Left renal cortex interstitium (tissue), 4 donors: ENCODE measurements at regions not wholly inside any gene's neighbourhood (a gene's known extent, or its start where the extent isn't known, plus 50 kb on each side); places are given as distances from the start of the nearest gene placed in this dataset.
"Not testable (repeated sequence)": the region's sequence is repeated elsewhere in the genome, so short reads cannot be mapped to it uniquely, and the experiment has no call there.

Source experiments
- DNase-seq, 4 donors: peaks; one replicate each; pipeline ENCODE4 v3.0.0-alpha.2; 2013; ENCODE audit warnings: low read depth in 4 of 4, low spot score in 2 of 4, missing footprints in 1 of 4

- DNase-seq, result not testable (repeated sequence)
These were observed 190.3 kb downstream of the RAB11FIP2 start for GRCh38 chr10:117856426-117856825.

DNA sequence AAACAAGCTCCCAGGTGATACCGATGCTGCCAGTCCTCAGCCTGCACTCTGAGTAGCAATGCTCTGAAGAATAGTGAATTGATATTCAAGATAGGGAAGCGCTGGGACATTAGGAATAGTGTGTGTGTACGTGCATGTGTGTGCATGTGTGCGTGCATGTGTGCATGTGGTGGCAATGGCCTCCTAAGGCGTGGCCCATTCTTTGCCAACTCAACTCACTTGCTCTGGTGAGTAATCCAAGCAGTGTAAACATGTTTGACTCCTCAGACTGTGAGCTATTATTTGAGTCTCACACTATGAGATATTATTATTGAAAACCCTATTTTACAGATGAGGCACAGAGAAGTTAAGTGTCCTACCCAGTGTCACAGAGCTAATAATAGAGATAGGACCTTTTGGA lies 186.6 kb downstream of the RAB11FIP2 start:
- DNase-seq, result no peak

- DNase-seq, result no peak
These were observed 185.9 kb downstream of the RAB11FIP2 start for GRCh38 chr10:117860823-117861222.

DNA sequence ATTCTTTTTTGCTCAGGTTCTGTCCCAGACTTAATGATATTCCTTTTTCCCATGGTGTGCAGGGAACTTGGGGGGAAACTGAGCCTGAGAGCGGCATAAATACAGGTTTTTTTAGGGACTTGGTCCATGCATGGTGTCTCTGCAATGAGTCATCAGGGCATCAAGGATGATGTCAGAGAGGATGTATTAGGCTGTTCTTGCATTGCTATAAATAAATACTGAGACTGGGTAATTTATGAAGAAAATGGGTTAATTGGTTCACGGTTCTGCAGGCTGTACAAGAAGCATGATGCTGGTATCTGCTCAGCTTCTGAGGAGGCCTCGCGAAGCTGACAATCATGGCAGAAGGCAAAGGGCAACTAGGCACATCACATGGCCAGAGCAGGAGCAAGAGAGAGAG lies 185.4 kb downstream of the RAB11FIP2 start:
- DNase-seq, result no peak

- no peak for DNase-seq
These were observed 183.0 kb downstream of the RAB11FIP2 start for GRCh38 chr10:117863771-117864170.

DNA sequence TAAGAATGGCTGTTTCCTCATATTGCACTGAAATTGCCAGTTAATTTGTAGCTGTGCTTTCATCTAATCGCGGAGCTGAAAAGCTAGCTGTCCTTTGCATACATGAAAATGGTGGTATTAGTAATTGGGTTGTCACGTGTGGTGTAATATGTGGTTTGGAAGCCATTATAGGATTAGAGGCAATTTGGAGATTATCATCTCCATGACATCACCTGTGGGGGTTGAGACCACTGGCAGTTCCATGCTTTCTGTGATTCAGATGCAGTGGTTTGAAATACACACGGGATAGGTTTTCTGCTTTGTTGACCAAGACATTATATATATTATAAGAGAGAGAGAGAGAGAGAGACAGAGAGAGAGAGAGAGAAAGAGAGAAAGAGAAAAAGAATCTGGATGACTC lies 180.8 kb downstream of the RAB11FIP2 start:
- DNase-seq, result no peak

DNA sequence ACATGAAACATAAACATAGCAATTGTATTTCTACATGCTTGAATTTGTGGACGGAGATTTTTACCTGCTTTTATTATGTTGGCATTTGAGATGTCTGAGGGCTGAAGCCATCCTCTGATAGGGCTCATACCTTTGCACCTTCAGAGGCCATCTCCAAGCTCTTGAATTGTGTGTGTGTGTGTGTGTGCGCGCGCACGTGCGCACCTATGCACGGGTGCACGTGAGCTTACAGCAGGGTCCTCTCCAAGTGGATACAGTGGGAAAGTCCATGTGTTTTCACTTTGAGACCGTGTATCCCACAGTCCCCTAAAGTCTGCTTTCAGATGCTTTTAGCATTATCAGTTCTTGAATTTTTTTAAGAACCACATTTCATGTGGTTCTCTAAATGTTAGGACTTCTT lies 178.6 kb downstream of the RAB11FIP2 start:
- no peak for DNase-seq

- no peak for DNase-seq
These were observed 170.9 kb downstream of the RAB11FIP2 start for GRCh38 chr10:117875793-117876192.

DNA sequence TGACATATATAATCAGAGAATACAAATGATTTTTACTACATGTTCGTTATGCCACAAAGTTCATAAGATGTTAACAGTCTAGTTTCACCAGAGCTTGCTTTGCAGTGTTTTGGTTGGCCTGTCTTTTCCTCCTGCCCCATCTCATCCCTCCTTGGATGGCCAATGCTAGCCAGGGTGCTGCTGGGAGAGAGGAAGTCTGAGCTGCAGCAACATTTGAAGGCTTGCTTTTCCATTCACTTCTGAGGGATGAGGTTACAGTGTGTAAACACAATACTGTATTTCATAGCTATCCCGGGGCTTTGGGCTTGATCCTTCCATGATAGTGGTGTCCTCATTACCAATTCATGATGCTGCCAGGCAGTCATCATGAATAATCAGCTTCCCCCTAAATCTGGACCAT lies 170.5 kb downstream of the RAB11FIP2 start:
- no peak for DNase-seq

- DNase-seq, result no peak
These were observed 168.1 kb downstream of the RAB11FIP2 start for GRCh38 chr10:117878626-117879025.

DNA sequence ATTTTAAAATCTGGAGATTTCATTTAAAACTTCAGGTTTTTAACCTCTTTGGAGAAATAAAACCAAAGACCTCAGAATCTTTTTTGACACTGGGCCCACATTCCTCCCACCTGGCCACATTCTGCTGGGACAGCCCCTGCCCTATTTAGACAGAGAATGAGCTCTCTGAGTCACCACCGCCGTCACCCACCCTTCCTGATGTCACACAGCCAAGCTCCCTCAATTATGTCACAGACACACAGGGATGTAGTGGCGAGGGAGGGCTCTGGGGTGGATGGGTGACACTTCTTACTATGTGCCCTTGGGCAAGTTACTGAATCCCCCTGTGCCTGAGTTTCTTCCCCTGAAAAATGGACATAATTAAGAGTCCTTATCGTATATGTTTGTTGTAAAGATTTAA lies 162.6 kb downstream of the RAB11FIP2 start:
- DNase-seq, result no peak

GRCh38 chr10:117884592-117884991 lies 162.1 kb downstream of the RAB11FIP2 start:
- DNase-seq, result no peak

- DNase-seq, result no peak
These were observed 161.4 kb downstream of the RAB11FIP2 start for GRCh38 chr10:117885206-117885829.

DNA sequence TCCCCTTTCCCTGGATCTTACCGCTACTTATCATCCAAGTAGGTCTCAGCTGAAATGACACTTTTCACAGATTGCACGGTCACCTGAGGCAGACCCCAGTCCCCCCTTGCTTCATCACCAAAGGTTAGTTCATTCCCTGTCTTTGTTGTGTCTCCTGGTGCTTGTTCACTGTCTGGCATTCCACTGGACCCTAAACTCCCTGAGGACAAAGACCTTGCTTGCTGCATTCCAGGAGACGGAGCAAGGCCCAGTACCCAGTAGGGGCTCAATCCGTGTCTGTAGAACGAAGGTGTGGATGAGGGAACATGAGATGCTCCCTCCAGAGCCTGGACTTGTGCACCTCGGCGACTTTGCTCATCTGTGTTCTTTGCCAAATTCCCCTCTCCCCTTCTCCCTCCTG lies 160.0 kb downstream of the RAB11FIP2 start:
- DNase-seq, result no peak

GRCh38 chr10:117889664-117890063 lies 157.1 kb downstream of the RAB11FIP2 start:
- no peak for DNase-seq

DNA sequence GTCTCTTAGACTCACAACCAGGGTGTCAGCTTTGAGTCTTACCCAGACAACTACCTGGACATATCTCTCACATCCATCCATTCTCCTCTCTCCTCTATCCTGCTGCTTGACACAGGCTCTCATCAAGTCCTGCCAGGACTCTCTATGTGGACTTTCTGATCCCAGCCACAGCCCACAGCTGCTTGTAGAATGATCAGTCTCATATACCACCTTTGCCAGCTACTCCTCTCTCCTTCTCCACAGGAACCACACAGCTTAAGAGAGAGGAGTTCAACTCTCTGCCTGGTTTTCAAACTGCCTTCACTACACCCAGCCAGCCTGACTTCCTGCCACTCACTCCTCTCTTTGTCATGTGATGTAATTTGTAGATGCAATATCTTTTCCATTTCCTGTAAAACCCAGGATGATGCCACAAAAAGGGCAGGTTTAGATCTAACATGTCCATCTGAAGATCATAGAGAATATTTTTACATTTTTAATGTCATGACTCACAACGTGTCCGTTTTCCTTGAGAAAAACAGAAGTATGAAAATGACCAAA lies 154.0 kb downstream of the RAB11FIP2 start:
- no peak for DNase-seq

DNA sequence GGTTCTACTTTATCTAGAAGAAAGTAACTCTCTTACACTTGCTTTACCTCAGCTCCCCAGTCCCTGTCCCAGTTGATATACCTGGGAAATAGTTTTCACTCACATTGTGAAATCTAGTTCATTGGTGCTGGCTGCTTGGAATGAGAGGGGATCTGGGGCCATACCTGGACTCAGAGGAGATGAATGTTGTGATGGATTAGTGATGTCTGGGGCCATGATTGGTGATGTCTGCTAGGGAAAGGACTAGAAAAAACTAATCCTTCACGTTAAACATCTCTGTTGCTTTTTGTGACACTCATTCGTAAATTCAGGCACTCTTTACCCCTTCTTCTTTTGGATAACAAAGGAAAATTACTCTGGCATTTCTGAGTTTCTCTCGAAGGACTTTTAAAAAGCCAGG lies 152.4 kb downstream of the RAB11FIP2 start:
- no peak for DNase-seq

DNA sequence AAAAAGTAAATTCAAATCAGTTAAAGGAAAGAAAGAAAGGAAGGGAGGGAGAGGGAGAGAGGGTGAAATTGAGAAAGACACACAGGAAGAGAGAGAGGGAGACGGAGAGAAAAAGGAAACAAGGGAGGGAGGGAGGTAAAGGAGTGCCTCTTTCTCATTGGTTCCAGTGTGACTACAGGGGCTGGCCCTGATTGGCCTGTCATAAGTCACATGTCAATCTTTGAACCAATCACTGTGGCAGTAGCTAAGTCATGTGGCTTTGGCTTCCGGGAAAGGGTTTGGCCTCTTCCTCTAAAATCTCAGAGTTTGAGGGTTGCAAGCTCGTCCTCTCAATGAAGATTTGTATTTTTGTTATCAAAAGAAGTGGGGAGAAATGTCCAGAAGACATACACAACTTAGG lies 150.2 kb downstream of the RAB11FIP2 start:
- DNase-seq, result no peak

DNA sequence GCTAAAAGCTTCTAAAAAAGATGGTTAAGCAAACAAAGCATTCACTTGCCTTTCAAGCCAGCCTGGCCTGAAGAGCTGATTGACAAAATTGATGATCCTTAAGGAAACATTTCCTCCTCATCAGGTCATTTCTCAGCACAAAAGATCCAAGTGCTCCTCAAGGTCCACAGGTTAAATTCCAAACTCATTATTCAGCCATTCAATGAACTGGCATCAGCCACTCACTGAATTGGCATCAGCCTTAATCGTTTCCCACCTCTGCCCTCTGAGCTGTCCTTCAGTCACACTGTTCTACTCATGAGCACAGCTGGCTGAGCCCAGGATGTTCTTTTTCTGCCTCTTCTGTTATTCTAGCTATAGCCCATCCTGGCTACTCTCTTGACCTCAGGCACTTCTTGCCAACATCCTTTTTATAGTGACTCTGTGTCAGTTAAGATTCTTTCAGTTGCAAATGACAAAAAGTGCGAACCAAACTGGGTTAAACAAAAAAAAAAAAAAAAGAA lies 147.5 kb downstream of the RAB11FIP2 start:
- DNase-seq, result no peak

GRCh38 chr10:117900280-117900679 lies 146.5 kb downstream of the RAB11FIP2 start:
- DNase-seq, result no peak

- DNase-seq, result no peak
These were observed 142.9 kb downstream of the RAB11FIP2 start for GRCh38 chr10:117903854-117904253.

DNA sequence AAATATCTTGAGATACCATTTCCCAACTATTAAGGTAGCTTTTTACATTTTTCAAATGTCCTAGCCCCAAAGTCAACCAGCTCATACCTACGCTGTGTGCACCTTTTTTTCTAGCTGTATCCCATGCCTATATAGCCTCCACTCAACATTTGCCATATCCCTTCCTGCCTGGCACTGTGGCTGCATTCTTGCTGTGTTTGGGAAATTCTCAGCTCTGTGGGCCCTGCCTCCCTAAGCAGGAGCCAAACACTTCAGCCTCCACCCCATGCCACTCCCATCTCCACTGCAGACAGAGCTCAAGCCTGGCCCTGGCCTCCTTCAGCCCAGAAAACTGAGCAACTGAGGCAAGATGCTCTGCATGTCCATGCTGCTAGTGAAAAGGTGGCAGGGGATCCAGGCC lies 141.3 kb downstream of the RAB11FIP2 start:
- no peak for DNase-seq

GRCh38 chr10:117911684-117912083 lies 135.1 kb downstream of the RAB11FIP2 start:
- no peak for DNase-seq
